Stimulated activated CD8-positive, alpha-beta memory T cell treated with anti-CD3 and anti-CD28 coated beads, Interleukin-7, amount 100 ng/mL, for 4 hours (primary cell): ENCODE measurements at regions not wholly inside any gene's neighbourhood (a gene's known extent, or its start where the extent isn't known, plus 50 kb on each side); places are given as distances from the start of the nearest gene placed in this dataset.
"Not testable (repeated sequence)": the region's sequence is repeated elsewhere in the genome, so short reads cannot be mapped to it uniquely, and the experiment has no call there.

Experiments
- DNase-seq, 2 donors: peaks; one replicate each; pipeline ENCODE4 v3.0.0-alpha.2; 2020; ENCODE audit warnings: low read depth in 2 of 2

DNA sequence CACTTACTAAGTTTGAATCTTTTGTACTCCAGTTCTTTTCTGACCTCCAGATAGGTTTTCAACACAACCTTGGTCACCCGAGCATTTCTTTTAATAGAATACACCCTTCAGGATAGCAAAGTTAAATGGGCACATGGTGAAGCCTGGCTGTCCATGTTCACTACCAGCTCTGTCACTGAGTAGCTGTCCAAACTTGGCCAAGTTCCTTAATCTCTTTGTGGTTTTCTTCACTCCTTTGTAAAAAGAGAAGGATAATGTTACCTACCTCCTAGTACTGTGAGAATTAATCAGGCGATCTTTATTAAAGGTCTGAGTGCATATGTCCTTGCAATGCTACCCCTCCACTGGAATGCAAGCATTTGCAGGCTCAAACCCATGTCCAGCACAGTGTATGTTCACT lies 128.1 kb upstream of the PTPRZ1 start:
- DNase-seq, result no peak

DNA sequence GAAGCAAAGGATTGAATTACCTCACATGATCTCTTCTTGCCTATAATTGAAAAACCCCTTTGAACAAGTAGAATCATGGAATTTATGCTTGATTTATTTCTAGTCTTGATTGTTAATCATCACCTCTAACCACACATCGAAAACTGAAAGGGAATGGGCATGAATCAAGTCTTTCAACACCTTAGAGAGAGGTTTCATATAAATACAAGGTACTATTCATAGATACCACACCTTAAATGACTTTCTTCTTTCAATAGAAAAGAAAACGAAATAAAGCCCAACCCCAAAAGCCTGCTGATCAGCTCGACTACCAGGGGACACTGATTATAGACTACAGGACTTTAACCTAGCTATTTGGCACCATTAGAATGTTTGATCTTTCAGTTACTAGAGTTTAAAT lies 128.6 kb upstream of the PTPRZ1 start:
- no peak for DNase-seq

DNA sequence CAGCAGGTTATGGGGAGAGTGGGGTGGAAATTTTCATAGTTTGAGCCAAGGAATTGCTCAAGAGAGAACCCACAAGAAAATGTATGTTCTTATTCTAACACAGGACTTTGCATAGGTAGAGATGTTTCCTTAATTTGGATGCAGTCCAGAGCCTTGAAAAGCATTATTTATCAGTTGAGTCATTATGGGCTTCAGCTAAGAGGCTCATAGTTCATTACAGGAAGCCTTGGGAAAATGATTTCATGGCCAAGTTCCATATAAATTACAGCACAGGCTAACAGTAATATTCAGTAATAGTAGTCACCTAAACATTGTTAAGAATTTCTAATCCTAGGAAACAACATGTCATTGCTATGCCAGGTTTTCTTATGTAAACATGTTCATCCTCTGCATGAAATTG lies 131.1 kb upstream of the PTPRZ1 start:
- no peak for DNase-seq

DNA sequence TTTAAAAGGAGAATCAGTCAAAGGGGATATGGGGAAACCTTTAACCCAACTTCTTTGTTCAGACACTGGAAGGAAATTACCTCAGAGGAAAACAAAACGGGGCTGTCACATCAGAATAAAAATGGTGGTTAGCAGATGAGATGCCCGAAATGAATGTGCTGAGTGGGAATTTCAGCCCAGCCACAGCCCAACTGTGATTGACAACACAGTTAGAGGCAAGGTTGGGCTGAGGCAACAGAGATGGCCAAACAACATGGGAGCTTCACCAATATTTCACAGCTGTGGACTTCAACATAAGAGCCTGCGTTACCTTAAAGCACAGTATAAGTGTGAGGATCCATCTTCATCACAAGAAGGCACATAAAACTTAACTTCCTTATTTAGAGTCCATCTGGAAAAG lies 133.5 kb upstream of the PTPRZ1 start:
- no peak for DNase-seq

GRCh38 chr7:121730869-121731268 lies 142.1 kb upstream of the PTPRZ1 start:
- DNase-seq, result no peak

DNA sequence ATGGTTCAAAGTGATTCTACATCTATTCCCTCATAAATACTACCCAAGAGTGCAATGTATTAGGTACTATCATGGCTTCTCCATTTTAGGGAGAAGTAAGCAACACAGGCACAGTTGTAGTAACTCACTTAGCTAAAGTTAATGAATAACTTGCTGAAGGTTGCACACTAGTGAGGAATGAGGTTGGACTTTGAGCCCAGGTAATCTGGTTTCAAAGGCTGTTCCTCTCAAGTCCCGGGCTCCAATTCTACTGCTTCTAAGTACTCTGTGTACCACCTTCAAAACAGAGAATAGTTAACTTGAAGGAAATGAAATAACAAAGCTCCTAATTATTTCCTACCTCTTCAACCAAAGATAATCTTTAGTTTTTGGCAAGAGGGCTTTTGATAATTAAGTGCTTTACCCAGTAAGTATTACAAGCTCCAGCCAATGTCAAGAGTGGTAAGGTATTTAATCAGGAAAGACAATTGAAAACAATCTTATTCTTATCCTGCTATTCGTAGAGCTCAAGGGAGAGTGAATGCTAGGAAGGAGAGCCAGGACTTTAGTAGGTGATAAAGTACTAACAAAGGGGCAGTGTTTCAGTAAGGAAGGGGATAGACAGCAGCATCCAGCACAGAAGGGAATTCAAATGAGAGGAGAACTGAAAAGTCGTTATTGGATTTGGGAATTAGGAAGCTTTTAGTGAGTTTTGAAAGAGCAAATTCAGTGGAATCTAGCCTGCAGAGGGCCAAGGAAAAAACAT lies 158.2 kb upstream of the PTPRZ1 start:
- DNase-seq, result no peak

DNA sequence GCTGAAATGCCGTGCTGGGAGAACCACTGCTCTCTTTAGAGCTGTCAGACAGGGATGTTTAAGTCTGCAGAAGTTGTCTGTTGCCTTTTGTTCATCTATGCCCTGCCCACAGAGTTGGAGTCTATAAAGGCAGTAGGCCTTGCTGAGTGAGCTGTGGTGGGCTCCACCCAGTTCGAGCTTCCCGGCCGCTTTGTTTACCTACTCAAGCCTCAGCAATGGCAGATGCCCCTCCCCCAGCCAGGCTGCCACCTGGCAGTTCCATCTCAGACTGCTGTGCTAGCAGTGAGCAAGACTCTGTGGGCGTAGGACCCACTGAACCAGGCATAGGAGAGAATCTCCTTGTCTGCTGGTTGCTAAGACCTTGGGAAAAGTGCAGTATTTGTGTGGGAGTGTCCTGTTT lies 160.0 kb upstream of the PTPRZ1 start:
- not testable (repeated sequence) for DNase-seq

DNA sequence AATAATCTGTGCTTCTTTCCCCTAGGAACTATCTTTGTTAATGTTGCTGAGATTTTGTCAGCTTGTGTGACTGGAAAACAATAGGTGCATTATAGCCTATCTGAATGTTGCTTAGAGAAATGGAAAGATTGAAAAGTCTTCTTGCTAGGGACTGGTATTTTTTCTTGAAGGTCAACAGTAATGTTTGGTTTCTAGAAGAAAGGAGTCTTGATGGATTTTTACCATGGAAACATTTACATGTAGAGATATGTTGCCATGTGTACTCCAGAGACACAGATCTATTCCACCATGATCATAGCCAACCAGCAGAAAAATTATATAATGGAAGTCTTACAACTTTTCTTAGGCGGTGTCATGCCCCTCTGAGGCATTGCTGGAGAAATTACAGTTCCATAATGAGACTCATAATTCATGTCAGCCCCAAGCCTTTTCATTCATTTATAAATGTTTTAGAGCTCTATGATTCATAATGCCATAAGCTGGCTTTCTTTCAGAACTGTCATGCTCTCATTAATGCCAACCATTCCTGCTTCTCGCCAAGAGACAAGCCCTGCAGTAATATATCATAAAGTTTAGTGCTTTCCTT lies 175.1 kb upstream of the PTPRZ1 start:
- no peak for DNase-seq

DNA sequence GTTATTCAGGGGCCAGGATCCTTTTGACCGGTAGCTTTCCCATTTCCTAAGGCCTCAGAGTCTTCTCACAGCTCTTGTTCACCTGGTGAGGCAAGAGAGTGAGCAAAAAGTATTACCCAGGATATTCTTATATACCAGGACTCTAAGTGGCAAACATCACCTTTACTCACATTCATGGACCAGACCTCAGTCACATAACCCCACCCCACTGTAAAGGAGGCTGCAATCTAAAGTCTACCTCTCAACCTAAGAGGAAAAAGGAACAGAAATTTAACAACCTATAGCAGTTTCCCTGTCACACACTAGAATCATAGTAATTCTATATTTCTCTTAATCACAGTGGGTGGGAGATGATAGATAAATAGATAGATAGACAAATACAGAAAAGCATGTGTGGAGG lies 176.0 kb upstream of the PTPRZ1 start:
- DNase-seq, result no peak

DNA sequence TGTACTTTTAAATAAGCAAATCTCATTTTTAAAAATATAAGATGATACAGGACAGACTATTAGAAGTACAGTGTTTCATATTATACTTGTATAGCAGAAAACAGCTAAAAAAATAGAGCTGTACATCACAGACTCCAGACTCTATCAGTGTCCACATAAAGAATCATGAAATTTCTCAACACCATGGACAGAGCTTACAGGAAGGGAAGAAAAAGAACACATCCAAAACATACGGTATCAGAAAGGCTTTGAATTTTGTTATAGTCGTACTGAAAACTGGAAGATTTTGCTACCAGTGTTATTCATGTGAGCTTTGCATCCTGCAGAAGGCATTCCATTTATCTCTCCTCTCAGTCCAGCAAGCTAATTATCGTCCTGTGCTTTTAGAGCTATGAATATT lies 183.2 kb upstream of the PTPRZ1 start:
- no peak for DNase-seq

GRCh38 chr7:121681700-121682099 lies 191.3 kb upstream of the PTPRZ1 start:
- DNase-seq, result no peak

GRCh38 chr7:121676168-121676567 lies 196.8 kb upstream of the PTPRZ1 start:
- DNase-seq, result no peak

GRCh38 chr7:121674455-121674854 lies 198.5 kb upstream of the PTPRZ1 start:
- DNase-seq, result not testable (repeated sequence)

- DNase-seq, result no peak
Observed at GRCh38 chr7:121669144-121669543, 203.8 kb upstream of the PTPRZ1 start.

DNA sequence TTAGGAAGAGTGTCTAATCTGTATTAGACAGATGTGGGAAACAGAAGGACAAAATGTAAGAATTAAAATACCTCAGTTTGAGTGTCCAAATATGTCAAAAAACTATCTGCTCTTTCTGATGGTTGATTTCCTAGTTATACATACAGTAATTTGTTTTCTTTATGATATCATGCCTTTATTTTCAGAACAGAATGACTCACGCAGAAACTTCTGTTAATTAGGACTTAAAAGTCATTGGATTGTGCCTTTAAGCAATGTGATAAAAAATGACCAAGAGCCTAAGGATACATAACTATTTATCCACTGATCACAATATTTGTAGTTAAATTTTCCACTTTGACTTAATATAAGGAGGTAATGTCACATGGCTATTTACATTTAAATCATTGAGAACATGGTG lies 206.7 kb upstream of the PTPRZ1 start:
- DNase-seq, result no peak

DNA sequence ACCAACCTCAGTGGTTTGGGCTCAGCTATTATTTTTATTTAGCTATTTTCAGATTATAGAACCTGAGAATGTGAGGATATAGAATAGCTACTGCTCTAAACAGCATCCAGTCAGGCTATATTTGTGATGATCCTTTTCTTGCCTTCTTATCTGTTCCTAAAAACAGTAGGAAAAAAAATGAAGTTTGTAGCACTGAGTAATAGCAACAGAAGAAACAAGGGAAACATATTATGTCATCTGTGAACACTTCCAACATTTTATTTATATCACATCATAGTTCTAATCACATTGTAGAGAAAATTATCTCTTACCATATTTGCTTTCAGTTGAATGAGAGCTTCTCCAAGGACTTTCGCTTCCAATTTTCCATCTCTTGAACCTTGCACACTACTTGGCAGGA lies 229.6 kb upstream of the PTPRZ1 start:
- DNase-seq, result no peak

DNA sequence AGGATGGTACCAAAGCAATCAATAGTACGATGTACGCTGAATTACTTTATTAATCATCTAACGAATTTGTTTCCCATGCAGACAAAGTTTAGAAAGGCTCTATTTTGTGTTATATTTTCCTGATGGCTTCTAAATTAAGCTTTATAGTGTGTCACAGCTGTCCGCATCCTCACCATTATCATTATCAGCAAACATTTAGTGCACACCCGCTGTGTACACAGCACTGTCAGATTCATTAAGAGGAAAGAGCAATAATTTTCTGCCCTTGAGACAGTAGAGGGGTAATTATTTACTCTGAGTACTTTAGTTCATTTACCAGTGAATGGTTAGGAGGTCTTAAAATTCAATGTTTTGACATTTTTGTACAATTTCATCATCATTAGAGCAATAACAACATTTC lies 233.3 kb upstream of the PTPRZ1 start:
- no peak for DNase-seq

DNA sequence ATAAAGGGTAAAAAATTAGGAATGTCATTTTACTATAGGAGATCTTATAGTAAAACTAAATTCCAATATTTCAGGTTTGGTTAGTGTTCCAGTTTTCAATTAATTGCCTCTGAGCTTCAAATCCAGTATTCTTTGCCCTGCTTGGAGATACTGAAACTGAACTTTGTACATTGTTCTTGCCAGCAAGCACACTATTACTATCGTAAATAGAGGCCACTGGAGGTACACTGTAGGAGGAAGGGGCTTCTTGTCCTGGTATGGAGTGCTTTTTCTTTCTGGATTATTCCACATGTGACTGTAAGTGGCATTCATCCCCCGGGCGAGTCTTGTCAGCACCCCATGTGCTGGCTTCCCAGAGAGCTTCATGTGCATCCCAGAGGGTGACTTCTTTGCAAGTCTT lies 234.7 kb upstream of the PTPRZ1 start:
- DNase-seq, result no peak

DNA sequence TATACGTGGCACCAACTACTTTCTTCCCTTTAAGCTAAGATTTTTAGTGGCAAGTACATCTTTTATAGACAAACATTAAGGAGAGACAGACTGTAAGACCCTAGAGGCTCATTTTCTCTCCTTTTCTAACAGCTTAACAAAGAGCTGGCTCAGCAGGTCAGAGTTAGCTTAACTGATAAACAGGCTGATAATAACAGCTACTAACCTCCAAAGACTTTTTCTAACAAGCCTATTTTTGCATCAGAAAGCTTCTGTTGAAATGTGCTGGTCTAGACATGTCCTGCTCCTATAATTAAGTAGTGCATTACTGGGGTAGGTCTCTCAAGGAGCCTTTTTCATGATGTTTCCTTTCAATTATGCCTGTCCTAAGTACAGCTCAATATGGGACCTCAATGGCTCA lies 238.2 kb upstream of the FAM3C start:
- DNase-seq, result no peak

- DNase-seq, result no peak
Observed at GRCh38 chr7:121633186-121633585, 237.1 kb upstream of the FAM3C start.

DNA sequence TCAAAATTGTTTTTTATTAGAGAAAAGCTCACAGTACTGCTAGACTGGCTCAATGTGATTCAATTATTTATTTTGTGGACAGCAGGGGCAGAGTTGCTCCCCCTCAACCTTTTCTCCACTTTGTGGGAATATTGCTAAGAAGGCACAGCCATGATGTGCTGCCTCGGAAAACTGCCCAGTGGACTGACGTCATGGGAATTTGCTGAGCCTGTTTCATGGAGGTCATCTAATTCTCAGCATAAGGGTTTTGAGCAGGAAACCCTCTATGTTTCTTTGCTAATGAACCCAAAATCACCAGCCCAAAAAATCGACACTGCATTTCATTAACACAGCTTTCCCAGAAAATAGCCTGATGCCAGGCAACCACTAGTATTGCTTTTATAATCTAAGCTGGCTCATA lies 228.8 kb upstream of the FAM3C start:
- no peak for DNase-seq

DNA sequence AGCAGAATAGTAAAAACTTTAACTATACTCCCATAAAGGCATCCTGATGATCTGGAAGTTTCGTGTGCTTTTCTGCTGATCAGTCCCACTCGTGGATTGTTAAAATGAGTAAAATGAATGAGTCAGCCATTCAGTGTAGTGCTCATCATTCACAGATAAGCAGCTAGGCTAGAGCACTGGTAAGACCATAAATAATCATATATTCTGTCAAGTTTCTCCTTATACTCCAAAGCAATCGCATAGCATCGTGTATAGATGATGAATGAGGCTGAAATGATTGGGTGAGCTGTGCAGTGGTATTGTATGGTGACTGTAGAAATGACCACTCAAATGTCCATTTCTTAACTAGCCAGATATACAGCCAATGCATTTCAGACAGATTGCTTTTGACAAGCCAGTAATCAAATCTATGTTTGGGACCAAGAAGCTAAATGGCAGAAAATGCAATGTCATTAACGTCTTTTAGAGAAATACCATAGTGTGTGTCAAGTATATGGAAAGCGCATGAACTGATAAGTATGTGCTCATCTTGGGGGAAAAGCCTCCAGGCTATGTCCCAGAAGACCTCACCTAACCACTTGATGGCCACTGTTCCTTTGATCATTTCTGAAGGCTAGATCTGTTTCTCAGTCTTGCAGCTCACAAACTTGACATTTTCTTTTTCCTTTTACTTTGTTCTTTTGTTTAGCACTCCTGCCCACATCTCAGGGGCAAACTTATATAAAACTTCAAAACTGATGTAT lies 227.2 kb upstream of the FAM3C start:
- no peak for DNase-seq

DNA sequence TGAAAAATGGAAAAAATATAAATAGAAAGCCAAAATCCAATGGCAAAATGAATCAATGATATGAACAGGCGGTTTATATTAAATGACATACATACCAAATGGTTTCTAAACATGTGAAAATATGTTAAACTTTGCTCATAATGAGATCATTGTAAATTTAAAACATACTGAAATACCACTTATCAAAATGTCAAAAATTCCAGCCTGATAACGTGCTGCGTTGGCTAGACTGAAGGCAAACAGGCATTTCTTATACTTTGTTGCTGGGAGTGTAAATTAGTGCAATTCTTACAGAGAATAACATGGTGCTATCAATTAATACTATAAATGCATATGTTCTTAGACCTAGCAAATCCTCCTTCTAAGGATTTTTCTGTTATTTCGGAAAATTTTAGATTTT lies 225.8 kb upstream of the FAM3C start:
- no peak for DNase-seq
